ELR (cell line): ENCODE measurements at regions not wholly inside any gene's neighbourhood (a gene's known extent, or its start where the extent isn't known, plus 50 kb on each side); places are given as distances from the start of the nearest gene placed in this dataset.
"Not testable (repeated sequence)": the region's sequence is repeated elsewhere in the genome, so short reads cannot be mapped to it uniquely, and the experiment has no call there.

Experiments
- DNase-seq: peaks from one replicate; pipeline ENCODE4 v3.0.0-alpha.2; 2015; ENCODE audit warnings: low read depth

GRCh38 chr6:86872810-86873209, 64.5 kb upstream of the HTR1E start:
- DNase-seq = not testable (repeated sequence)

GRCh38 chr6:86871681-86872080, 65.6 kb upstream of the HTR1E start:
- DNase-seq = no peak

- no peak for DNase-seq
Measured at GRCh38 chr6:86869500-86869899, 67.8 kb upstream of the HTR1E start.

- no peak for DNase-seq
Measured at GRCh38 chr6:86859513-86859912, 77.8 kb upstream of the HTR1E start.

- no peak for DNase-seq
Measured at GRCh38 chr6:86858970-86859369, 78.4 kb upstream of the HTR1E start.

- no peak for DNase-seq
Measured at GRCh38 chr6:86857783-86858182, 79.5 kb upstream of the HTR1E start.

- peak; percentile 54 for DNase-seq
Measured at GRCh38 chr6:86856937-86857563, 80.3 kb upstream of the HTR1E start.

GRCh38 chr6:86856379-86856778, 80.9 kb upstream of the HTR1E start:
- DNase-seq = no peak

GRCh38 chr6:86848986-86849385, 88.3 kb upstream of the HTR1E start:
- DNase-seq = no peak

GRCh38 chr6:86832686-86833085, 104.6 kb upstream of the HTR1E start:
- no peak for DNase-seq

- DNase-seq = no peak
Measured at GRCh38 chr6:86825436-86825835, 111.9 kb upstream of the HTR1E start.

- DNase-seq = no peak
Measured at GRCh38 chr6:86822747-86823146, 114.6 kb upstream of the HTR1E start.

- no peak for DNase-seq
Measured at GRCh38 chr6:86820750-86821149, 116.6 kb upstream of the HTR1E start.

GRCh38 chr6:86793649-86794048, 143.7 kb upstream of the HTR1E start:
- no peak for DNase-seq

GRCh38 chr6:86791476-86791875, 145.9 kb upstream of the HTR1E start:
- no peak for DNase-seq

GRCh38 chr6:86789779-86790411, 147.4 kb upstream of the HTR1E start:
- no peak for DNase-seq

- DNase-seq = no peak
Measured at GRCh38 chr6:86782328-86782727, 155.0 kb upstream of the HTR1E start.

- no peak for DNase-seq
Measured at GRCh38 chr6:86780923-86781322, 156.4 kb upstream of the HTR1E start.

- DNase-seq = no peak
Measured at GRCh38 chr6:86775893-86776292, 161.4 kb upstream of the HTR1E start.

- no peak for DNase-seq
Measured at GRCh38 chr6:86765211-86765610, 172.1 kb upstream of the HTR1E start.

GRCh38 chr6:86759953-86760352, 177.4 kb upstream of the HTR1E start:
- not testable (repeated sequence) for DNase-seq

GRCh38 chr6:86756640-86757229, 180.6 kb upstream of the HTR1E start:
- no peak for DNase-seq

GRCh38 chr6:86744048-86744447, 193.3 kb upstream of the HTR1E start:
- no peak for DNase-seq

GRCh38 chr6:86738078-86738477, 199.2 kb upstream of the HTR1E start:
- no peak for DNase-seq
